NCI-H748 (cell line): ENCODE measurements at regions not wholly inside any gene's neighbourhood (a gene's known extent, or its start where the extent isn't known, plus 50 kb on each side); places are given as distances from the start of the nearest gene placed in this dataset.
A peak's percentile ranks its signal among the peaks of the same experiment; 100 is the strongest.
"Not testable (repeated sequence)": the region's sequence is repeated elsewhere in the genome, so short reads cannot be mapped to it uniquely, and the experiment has no call there.

Experiments used
- DNase-seq: peaks from one replicate; lab custom pipeline; 2025; ENCODE audit not compliant: unreplicated experiment; lab: John Stamatoyannopoulos, UW

- no peak for DNase-seq
Observed at GRCh38 chr14:22218728-22219127, 370.3 kb downstream of the DAD1 start.

GRCh38 chr14:22213120-22213519 is 375.9 kb downstream of the DAD1 start:
- DNase-seq: no peak

GRCh38 chr14:22210906-22211305 is 378.1 kb downstream of the DAD1 start:
- no peak for DNase-seq

- no peak for DNase-seq
Observed at GRCh38 chr14:22210026-22210425, 379.0 kb downstream of the DAD1 start.

- no peak for DNase-seq
Observed at GRCh38 chr14:22203036-22203435, 386.0 kb downstream of the DAD1 start.

- no peak for DNase-seq
Observed at GRCh38 chr14:22202313-22202712, 386.7 kb downstream of the DAD1 start.

- DNase-seq: peak; percentile 11
Observed at GRCh38 chr14:22200977-22201605, 387.9 kb downstream of the DAD1 start.

GRCh38 chr14:22200131-22200530 is 388.9 kb downstream of the DAD1 start:
- DNase-seq: not testable (repeated sequence)

- no peak for DNase-seq
Observed at GRCh38 chr14:22194664-22195063, 394.4 kb downstream of the DAD1 start.

- no peak for DNase-seq
Observed at GRCh38 chr14:22190411-22191191, 398.4 kb downstream of the DAD1 start.

GRCh38 chr14:22189881-22190280 is 399.1 kb downstream of the DAD1 start:
- DNase-seq: no peak

GRCh38 chr14:22188318-22188717 is 400.7 kb downstream of the DAD1 start:
- DNase-seq: no peak

GRCh38 chr14:22185789-22186188 is 403.2 kb downstream of the DAD1 start:
- no peak for DNase-seq

- no peak for DNase-seq
Observed at GRCh38 chr14:22185191-22185590, 403.8 kb downstream of the DAD1 start.

- DNase-seq: no peak
Observed at GRCh38 chr14:22184830-22185168, 404.2 kb downstream of the DAD1 start.

- no peak for DNase-seq
Observed at GRCh38 chr14:22184157-22184829, 404.7 kb downstream of the DAD1 start.

GRCh38 chr14:22180045-22180444 is 409.0 kb downstream of the DAD1 start:
- no peak for DNase-seq

- no peak for DNase-seq
Observed at GRCh38 chr14:22179190-22179589, 409.8 kb downstream of the DAD1 start.

- no peak for DNase-seq
Observed at GRCh38 chr14:22178333-22178839, 410.6 kb downstream of the DAD1 start.

- DNase-seq: no peak
Observed at GRCh38 chr14:22177870-22178269, 411.2 kb downstream of the DAD1 start.

GRCh38 chr14:22176957-22177356 is 412.1 kb downstream of the DAD1 start:
- DNase-seq: no peak

- DNase-seq: not testable (repeated sequence)
Observed at GRCh38 chr14:22175278-22175558, 413.8 kb downstream of the DAD1 start.
